Activated CD4-positive, alpha-beta memory T cell treated with anti-CD3 and anti-CD28 coated beads, Interleukin-2, amount 10 ng/mL, durations not matched to agents 7 days and 5 days (primary cell): ENCODE measurements at regions not wholly inside any gene's neighbourhood (a gene's known extent, or its start where the extent isn't known, plus 50 kb on each side); places are given as distances from the start of the nearest gene placed in this dataset.

Experiments used
- CTCF ChIA-PET: fragments of 350-600 bp; sonication (Branson Sonifier 250); formaldehyde crosslinking; loops from one replicate; lab custom pipeline; 2021; ENCODE audit warnings: antibody characterized with exemption, inconsistent platforms; lab: Charles Lee
- POLR2A ChIA-PET: fragments of 350-600 bp; sonication (Branson Sonifier 250); formaldehyde crosslinking; loops from one replicate; lab custom pipeline; 2021; ENCODE audit warnings: antibody characterized with exemption; lab: Charles Lee
- DNase-seq: peaks from one replicate; pipeline ENCODE4 v3.0.0-alpha.2; 2020
- H3K27ac Mint-ChIP-seq: one replicate; pipeline ENCODE4 v1.8.0; 2021; ENCODE audit warnings: mild to moderate bottlenecking, mixed read lengths
- H3K27me3 Mint-ChIP-seq: one replicate; pipeline ENCODE4 v1.8.0; 2021; ENCODE audit warnings: mixed read lengths
- H3K36me3 Mint-ChIP-seq: one replicate; pipeline ENCODE4 v1.8.0; 2021; ENCODE audit warnings: low read depth, mixed read lengths
- H3K4me1 Mint-ChIP-seq: one replicate; pipeline ENCODE4 v1.8.0; 2021; ENCODE audit warnings: mixed read lengths
- H3K4me3 Mint-ChIP-seq: one replicate; pipeline ENCODE4 v1.8.0; 2021; ENCODE audit warnings: mild to moderate bottlenecking, mixed read lengths
- H3K9me3 Mint-ChIP-seq: one replicate; pipeline ENCODE4 v1.8.0; 2021; ENCODE audit warnings: mixed read lengths

DNA sequence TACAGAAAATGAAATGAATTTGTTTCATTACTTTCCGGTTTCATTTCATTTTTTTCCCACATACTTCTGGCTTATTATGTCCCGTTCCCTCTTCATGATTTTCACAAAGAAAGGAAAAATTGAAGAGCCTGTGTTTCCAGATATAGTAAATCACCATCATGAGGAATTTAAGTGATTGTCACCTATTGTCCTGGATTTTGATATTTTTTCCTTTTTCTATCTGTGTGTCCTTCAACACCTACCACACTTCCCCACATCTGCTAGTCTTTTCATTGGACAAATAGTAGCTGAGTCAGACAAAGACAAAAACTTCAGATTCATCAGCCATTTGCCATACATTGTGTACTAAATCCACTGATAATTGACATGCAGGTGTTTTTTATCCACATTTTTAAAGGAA lies 258.2 kb upstream of the HSF2 start:
- Mint-ChIP-seq H3K27me3 (no peaks in the 10 kb centered on the region), H3K4me3 (no peak overlapping the region), H3K36me3 (no peaks in the 10 kb centered on the region), H3K27ac (no peak overlapping the region), H3K9me3 (no peaks in the 10 kb centered on the region), H3K4me1 (no peaks in the 10 kb centered on the region)
- POLR2A ChIA-PET, result no interaction called here
- CTCF ChIA-PET, result no interaction called here
- DNase-seq, result no peak

GRCh38 chr6:122143813-122144601 lies 255.4 kb upstream of the HSF2 start:
- H3K27ac Mint-ChIP-seq, result no peak overlapping the region
- ChIA-PET POLR2A (no interaction called here), CTCF (no interaction called here)
- no peaks in the 10 kb centered on the region for H3K36me3 Mint-ChIP-seq
- no peaks in the 10 kb centered on the region for H3K4me1 Mint-ChIP-seq
- no peaks in the 10 kb centered on the region for H3K9me3 Mint-ChIP-seq
- H3K4me3 Mint-ChIP-seq, result no peak overlapping the region
- H3K27me3 Mint-ChIP-seq, result no peaks in the 10 kb centered on the region
- no peak for DNase-seq

GRCh38 chr6:122145246-122145645 lies 254.2 kb upstream of the HSF2 start:
- Mint-ChIP-seq H3K36me3 (no peaks in the 10 kb centered on the region), H3K27me3 (no peaks in the 10 kb centered on the region)

DNA sequence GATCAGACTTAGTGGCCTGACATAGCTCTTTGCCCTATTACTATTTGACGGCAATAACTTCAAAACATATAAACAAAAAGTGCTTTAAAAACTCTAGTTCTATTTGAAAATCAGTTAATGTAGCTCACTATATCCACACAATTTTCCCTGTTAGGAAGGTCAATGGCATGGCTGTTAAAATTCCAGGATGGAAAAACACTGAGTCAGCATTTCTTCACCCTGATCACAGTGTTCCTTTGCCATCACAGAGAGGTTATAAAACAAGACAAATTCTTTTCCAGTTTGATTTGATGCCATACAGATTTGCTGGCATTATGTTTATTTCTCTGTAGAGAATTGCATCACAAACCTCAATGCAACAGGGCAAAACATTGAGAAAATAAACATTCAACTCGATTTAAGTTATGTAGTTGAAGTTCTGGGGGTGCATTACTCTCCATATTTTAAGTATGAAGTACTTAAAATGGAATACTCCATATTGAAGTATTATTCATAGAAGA lies 253.7 kb upstream of the HSF2 start:
- H3K4me1 Mint-ChIP-seq, result no peaks in the 10 kb centered on the region
- H3K36me3 Mint-ChIP-seq, result no peaks in the 10 kb centered on the region
- DNase-seq, result no peak
- POLR2A ChIA-PET, result no interaction called here
- no peak overlapping the region for H3K4me3 Mint-ChIP-seq
- no peak overlapping the region for H3K27ac Mint-ChIP-seq
- CTCF ChIA-PET, result no interaction called here
- no peaks in the 10 kb centered on the region for H3K9me3 Mint-ChIP-seq
- H3K27me3 Mint-ChIP-seq, result no peaks in the 10 kb centered on the region

More at GRCh38 chr6:122145246-122145645, 254.2 kb upstream of the HSF2 start:
- POLR2A ChIA-PET, result no interaction called here
- Mint-ChIP-seq H3K27ac (no peak overlapping the region), H3K4me3 (no peak overlapping the region), H3K4me1 (no peaks in the 10 kb centered on the region), H3K9me3 (no peaks in the 10 kb centered on the region)
- no peak for DNase-seq
- CTCF ChIA-PET, result no interaction called here

DNA sequence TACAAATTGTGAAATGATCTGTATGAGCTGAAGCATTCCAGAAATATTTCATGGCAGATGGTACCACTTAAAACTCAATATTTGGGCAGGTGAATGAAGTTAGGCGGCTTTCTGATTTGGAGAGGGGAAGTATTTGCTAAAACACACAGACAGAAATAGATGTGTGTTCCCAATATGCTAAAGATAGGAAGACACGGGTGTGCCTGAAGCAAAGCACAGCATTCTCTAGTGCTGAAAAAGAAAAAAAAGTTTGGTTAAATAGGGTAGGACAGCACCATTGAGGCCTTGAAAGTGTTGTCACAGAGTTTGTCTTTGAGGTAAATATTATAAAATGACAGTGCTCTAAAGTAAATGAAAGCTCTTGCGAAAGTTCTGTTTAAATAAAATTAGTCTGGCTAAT lies 252.2 kb upstream of the HSF2 start:
- ChIA-PET POLR2A (no interaction called here), CTCF (no interaction called here)
- Mint-ChIP-seq H3K27me3 (no peaks in the 10 kb centered on the region), H3K9me3 (no peaks in the 10 kb centered on the region), H3K27ac (no peak overlapping the region), H3K36me3 (no peaks in the 10 kb centered on the region), H3K4me1 (no peaks in the 10 kb centered on the region), H3K4me3 (no peak overlapping the region)
- no peak for DNase-seq

GRCh38 chr6:122151066-122151465 lies 248.4 kb upstream of the HSF2 start:
- no peaks in the 10 kb centered on the region for H3K9me3 Mint-ChIP-seq
- ChIA-PET POLR2A (no interaction called here), CTCF (interaction anchor here (0.6 kb wide), 1 partner anchor 1368 kb away, joined by 3 read pairs; no protein-coding TSS in a partner anchor)
- no peak overlapping the region for H3K27ac Mint-ChIP-seq
- no peak overlapping the region for H3K4me3 Mint-ChIP-seq
- DNase-seq, result no peak
- no peaks in the 10 kb centered on the region for H3K4me1 Mint-ChIP-seq
- no peaks in the 10 kb centered on the region for H3K27me3 Mint-ChIP-seq
- H3K36me3 Mint-ChIP-seq, result no peaks in the 10 kb centered on the region

GRCh38 chr6:122151763-122152162 lies 247.7 kb upstream of the HSF2 start:
- DNase-seq, result no peak
- POLR2A ChIA-PET, result no interaction called here
- no peaks in the 10 kb centered on the region for H3K9me3 Mint-ChIP-seq
- no peak overlapping the region for H3K4me3 Mint-ChIP-seq
- no peak overlapping the region for H3K27ac Mint-ChIP-seq
- H3K27me3 Mint-ChIP-seq, result no peaks in the 10 kb centered on the region
- no peaks in the 10 kb centered on the region for H3K36me3 Mint-ChIP-seq
- no peaks in the 10 kb centered on the region for H3K4me1 Mint-ChIP-seq
- CTCF ChIA-PET, result no interaction called here

GRCh38 chr6:122153557-122153956 lies 245.9 kb upstream of the HSF2 start:
- H3K27me3 Mint-ChIP-seq, result no peaks in the 10 kb centered on the region
- POLR2A ChIA-PET, result no interaction called here
- CTCF ChIA-PET, result no interaction called here
- H3K4me3 Mint-ChIP-seq, result no peak overlapping the region
- H3K4me1 Mint-ChIP-seq, result no peaks in the 10 kb centered on the region
- H3K36me3 Mint-ChIP-seq, result no peaks in the 10 kb centered on the region
- H3K9me3 Mint-ChIP-seq, result no peaks in the 10 kb centered on the region
- DNase-seq, result no peak
- H3K27ac Mint-ChIP-seq, result no peak overlapping the region

DNA sequence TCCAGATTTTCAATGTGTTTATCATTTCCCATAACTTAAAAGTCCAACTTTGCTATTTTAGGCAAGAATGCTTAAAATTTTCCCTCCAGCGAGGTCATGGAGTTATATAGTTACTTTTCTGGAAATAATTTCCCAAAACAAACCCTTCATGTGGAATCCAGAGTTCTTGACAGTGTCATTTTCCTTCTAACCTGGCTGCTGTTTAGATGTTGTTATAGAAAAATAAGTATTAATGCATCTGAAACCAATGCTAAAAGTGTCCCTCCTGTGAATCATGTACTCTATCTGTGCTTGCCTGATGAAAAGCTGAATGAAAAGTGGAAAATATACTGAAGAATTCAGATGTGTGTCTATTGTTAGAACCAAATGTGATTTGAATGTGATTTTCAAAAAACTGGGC lies 245.3 kb upstream of the HSF2 start:
- DNase-seq, result no peak
- Mint-ChIP-seq H3K4me1 (no peaks in the 10 kb centered on the region), H3K27me3 (no peaks in the 10 kb centered on the region), H3K9me3 (no peaks in the 10 kb centered on the region), H3K4me3 (no peak overlapping the region), H3K36me3 (no peaks in the 10 kb centered on the region), H3K27ac (no peak overlapping the region)
- POLR2A ChIA-PET, result no interaction called here
- CTCF ChIA-PET, result no interaction called here

DNA sequence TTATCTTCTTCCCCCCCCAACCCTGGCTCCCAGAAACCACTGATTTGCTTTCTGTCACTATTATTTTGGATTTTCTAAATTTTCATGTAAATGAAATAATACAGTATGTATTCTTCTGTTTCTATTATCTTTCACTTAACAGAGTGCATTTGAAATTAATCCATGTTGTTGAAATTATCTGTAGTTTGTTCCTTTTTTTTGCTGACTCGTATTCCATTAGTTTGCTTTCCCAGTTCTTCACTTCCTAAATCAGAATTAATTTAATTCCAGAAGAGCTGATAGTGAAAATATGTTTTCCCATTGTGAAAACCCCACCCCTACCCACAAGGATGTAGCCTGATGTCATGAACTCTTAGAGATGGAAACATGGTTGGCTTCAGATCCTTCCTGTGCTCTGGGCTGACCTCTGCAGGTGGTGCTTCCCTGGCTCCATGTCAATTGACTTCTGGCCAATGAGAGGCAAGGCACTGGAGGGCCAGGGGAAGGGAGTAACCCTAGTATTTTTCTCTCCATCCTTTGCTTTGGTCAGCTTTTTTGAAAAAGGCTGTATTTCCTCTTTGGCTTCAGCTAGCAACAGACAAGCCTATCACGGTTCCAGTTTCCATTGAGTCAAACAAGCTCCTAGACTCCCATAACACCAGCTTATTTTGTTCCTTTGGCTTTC lies 244.4 kb upstream of the HSF2 start:
- ChIA-PET POLR2A (no interaction called here), CTCF (no interaction called here)
- Mint-ChIP-seq H3K4me1 (no peaks in the 10 kb centered on the region), H3K36me3 (no peaks in the 10 kb centered on the region), H3K27ac (no peak overlapping the region), H3K9me3 (no peaks in the 10 kb centered on the region), H3K4me3 (no peak overlapping the region), H3K27me3 (no peaks in the 10 kb centered on the region)
- DNase-seq, result no peak

GRCh38 chr6:122161136-122161535 lies 238.3 kb upstream of the HSF2 start:
- CTCF ChIA-PET, result no interaction called here
- no peaks in the 10 kb centered on the region for H3K4me1 Mint-ChIP-seq

GRCh38 chr6:122165014-122165413 lies 234.4 kb upstream of the HSF2 start:
- Mint-ChIP-seq H3K36me3 (no peaks in the 10 kb centered on the region), H3K4me1 (no peaks in the 10 kb centered on the region), H3K4me3 (no peak overlapping the region), H3K27me3 (no peaks in the 10 kb centered on the region), H3K27ac (no peak overlapping the region), H3K9me3 (peaks cover 4% of the 10 kb centered on the region)
- no peak for DNase-seq
- ChIA-PET POLR2A (no interaction called here), CTCF (no interaction called here)

More at GRCh38 chr6:122161136-122161535, 238.3 kb upstream of the HSF2 start:
- no peaks in the 10 kb centered on the region for H3K36me3 Mint-ChIP-seq
- no peak for DNase-seq
- POLR2A ChIA-PET, result no interaction called here
- H3K9me3 Mint-ChIP-seq, result peaks cover 4% of the 10 kb centered on the region
- no peaks in the 10 kb centered on the region for H3K27me3 Mint-ChIP-seq
- H3K27ac Mint-ChIP-seq, result no peak overlapping the region
- H3K4me3 Mint-ChIP-seq, result no peak overlapping the region

DNA sequence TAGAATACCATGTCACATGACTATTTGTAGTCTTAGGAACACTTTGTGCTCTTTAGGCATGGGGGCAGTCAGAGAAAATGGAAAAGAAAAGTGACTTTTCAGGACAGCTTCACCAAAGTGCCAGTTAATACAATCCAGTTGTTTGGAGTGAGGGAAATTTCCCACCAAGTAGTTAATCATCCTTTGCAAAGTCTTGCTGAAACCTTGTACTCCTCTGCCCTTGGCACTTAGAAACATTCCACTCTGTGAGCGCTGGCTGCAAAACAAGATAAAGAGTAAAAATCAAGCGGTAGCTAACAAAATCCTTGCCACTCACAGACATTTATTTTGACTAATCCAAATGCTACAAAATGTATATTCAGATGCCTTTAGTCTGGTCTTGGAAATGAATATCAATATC lies 229.2 kb upstream of the HSF2 start:
- no peak for DNase-seq
- ChIA-PET POLR2A (no interaction called here), CTCF (no interaction called here)
- no peaks in the 10 kb centered on the region for H3K36me3 Mint-ChIP-seq
- no peaks in the 10 kb centered on the region for H3K9me3 Mint-ChIP-seq
- H3K4me1 Mint-ChIP-seq, result no peaks in the 10 kb centered on the region
- no peak overlapping the region for H3K27ac Mint-ChIP-seq
- H3K27me3 Mint-ChIP-seq, result no peaks in the 10 kb centered on the region
- H3K4me3 Mint-ChIP-seq, result no peak overlapping the region

GRCh38 chr6:122178988-122179387 lies 220.5 kb upstream of the HSF2 start:
- Mint-ChIP-seq H3K27ac (no peak overlapping the region), H3K9me3 (no peaks in the 10 kb centered on the region), H3K36me3 (no peaks in the 10 kb centered on the region), H3K4me3 (no peak overlapping the region), H3K27me3 (no peaks in the 10 kb centered on the region), H3K4me1 (no peaks in the 10 kb centered on the region)
- DNase-seq, result no peak
- ChIA-PET POLR2A (no interaction called here), CTCF (no interaction called here)
